AG10803 (cell line): ENCODE measurements at regions not wholly inside any gene's neighbourhood (a gene's known extent, or its start where the extent isn't known, plus 50 kb on each side); places are given as distances from the start of the nearest gene placed in this dataset.
A peak's percentile ranks its signal among the peaks of the same experiment; 100 is the strongest.

Experiments used
- DNase-seq: peaks from one replicate; pipeline ENCODE4 v3.0.0; 2010; ENCODE audit warnings: low read depth
- H3K4me3 ChIP-seq: 2 replicates; pipeline ENCODE4 v1.5.1; 2011; ENCODE audit warnings: mild to moderate bottlenecking, low read length, control low read depth
- CTCF ChIP-seq: conservative IDR thresholded peaks from 2 replicates; pipeline ENCODE4 v1.5.1; 2011; ENCODE audit warnings: mild to moderate bottlenecking, low read length, control low read depth, inconsistent platforms

GRCh38 chr2:215218587-215219577 is 80.5 kb upstream of the ABCA12 start:
- TF ChIP-seq CTCF = no peak
- DNase-seq = peak; percentile 5
- no peak overlapping the region for H3K4me3 ChIP-seq

- no peak overlapping the region for H3K4me3 ChIP-seq
- DNase-seq = no peak
- TF ChIP-seq CTCF = no peak
Observed at GRCh38 chr2:215216806-215217205, 78.4 kb upstream of the ABCA12 start.

- TF ChIP-seq CTCF = no peak
- no peak for DNase-seq
- no peak overlapping the region for H3K4me3 ChIP-seq
Observed at GRCh38 chr2:215215637-215216036, 77.2 kb upstream of the ABCA12 start.

- TF ChIP-seq CTCF = no peak
- no peak for DNase-seq
- H3K4me3 ChIP-seq = no peak overlapping the region
Observed at GRCh38 chr2:215210082-215210481, 71.7 kb upstream of the ABCA12 start.

- no peak overlapping the region for H3K4me3 ChIP-seq
- no peak for TF ChIP-seq CTCF
- DNase-seq = no peak
Observed at GRCh38 chr2:215207791-215208367, 69.5 kb upstream of the ABCA12 start.

- no peak for TF ChIP-seq CTCF
- no peak for DNase-seq
- H3K4me3 ChIP-seq = no peak overlapping the region
Observed at GRCh38 chr2:215207041-215207440, 68.6 kb upstream of the ABCA12 start.

GRCh38 chr2:215205787-215206186 is 67.4 kb upstream of the ABCA12 start:
- TF ChIP-seq CTCF = no peak
- DNase-seq = no peak
- no peak overlapping the region for H3K4me3 ChIP-seq
